Nephron (organoid): ENCODE measurements at regions not wholly inside any gene's neighbourhood (a gene's known extent, or its start where the extent isn't known, plus 50 kb on each side); places are given as distances from the start of the nearest gene placed in this dataset.

ENCODE experiments used
- H3K27ac Mint-ChIP-seq, 3 experiments: 2 replicates each; pipeline ENCODE4 v1.8.0; 2020; ENCODE audit warnings: mixed read lengths in 3 of 3, mild to moderate bottlenecking in 2 of 3, moderate library complexity in 1 of 3
- H3K27me3 Mint-ChIP-seq: 2 replicates; pipeline ENCODE4 v1.8.0; 2021; ENCODE audit warnings: low read depth, mild to moderate bottlenecking, moderate library complexity, mixed read lengths
- H3K36me3 Mint-ChIP-seq: 2 replicates; pipeline ENCODE4 v1.8.0; 2020; ENCODE audit warnings: low read depth, mixed read lengths
- H3K4me1 Mint-ChIP-seq: 2 replicates; pipeline ENCODE4 v1.8.0; 2020; ENCODE audit warnings: mixed read lengths
- H3K4me3 Mint-ChIP-seq, 3 experiments: 2 replicates each; pipeline ENCODE4 v1.8.0; 2020; ENCODE audit warnings: mild to moderate bottlenecking in 3 of 3, mixed read lengths in 3 of 3, moderate library complexity in 2 of 3
- H3K9me3 Mint-ChIP-seq: 2 replicates; pipeline ENCODE4 v1.8.0; 2020; ENCODE audit warnings: mixed read lengths
- CTCF ChIP-seq, 3 experiments: fragments of 200-600 bp; sonication (generic); IDR thresholded peaks; one replicate each; pipeline ENCODE4 v1.5.0; 2021; ENCODE audit warnings: antibody characterized with exemption in 3 of 3; ENCODE audit not compliant: unreplicated experiment in 3 of 3

- Mint-ChIP-seq H3K9me3 (peaks cover 42% of the 10 kb centered on the region), H3K36me3 (peaks cover 10% of the 10 kb centered on the region), H3K4me3 (no peak overlapping the region), H3K27ac (no peak overlapping the region), H3K27me3 (no peaks in the 10 kb centered on the region), H3K4me1 (no peaks in the 10 kb centered on the region)
- TF ChIP-seq CTCF (IDR thresholded peaks at IDR 0.05; ENCODE audit: unreplicated experiment in 3 of 3): no peak
Observed at GRCh38 chr3:110670407-110670806, 401.2 kb upstream of the NECTIN3 start.

GRCh38 chr3:110677506-110677905, 394.1 kb upstream of the NECTIN3 start:
- TF ChIP-seq CTCF (IDR thresholded peaks at IDR 0.05; ENCODE audit: unreplicated experiment in 3 of 3): no peak
- no peaks in the 10 kb centered on the region for H3K27me3 Mint-ChIP-seq
- H3K4me1 Mint-ChIP-seq: no peaks in the 10 kb centered on the region
- no peak overlapping the region for H3K4me3 Mint-ChIP-seq
- peaks cover 24% of the 10 kb centered on the region for H3K9me3 Mint-ChIP-seq
- no peaks in the 10 kb centered on the region for H3K36me3 Mint-ChIP-seq
- H3K27ac Mint-ChIP-seq: no peak overlapping the region

- H3K36me3 Mint-ChIP-seq: no peaks in the 10 kb centered on the region
- no peak overlapping the region for H3K4me3 Mint-ChIP-seq
- no peak for TF ChIP-seq CTCF (IDR thresholded peaks at IDR 0.05; ENCODE audit: unreplicated experiment in 3 of 3)
- H3K27ac Mint-ChIP-seq: no peak overlapping the region
- H3K4me1 Mint-ChIP-seq: no peaks in the 10 kb centered on the region
- H3K27me3 Mint-ChIP-seq: no peaks in the 10 kb centered on the region
- peaks cover 12% of the 10 kb centered on the region for H3K9me3 Mint-ChIP-seq
Observed at GRCh38 chr3:110679285-110679684, 392.3 kb upstream of the NECTIN3 start.

GRCh38 chr3:110680450-110680849, 391.2 kb upstream of the NECTIN3 start:
- Mint-ChIP-seq H3K9me3 (peaks cover 5% of the 10 kb centered on the region), H3K27ac (no peak overlapping the region), H3K4me3 (no peak overlapping the region), H3K4me1 (no peaks in the 10 kb centered on the region), H3K27me3 (no peaks in the 10 kb centered on the region), H3K36me3 (no peaks in the 10 kb centered on the region)
- TF ChIP-seq CTCF (IDR thresholded peaks at IDR 0.05; ENCODE audit: unreplicated experiment in 3 of 3): no peak

- Mint-ChIP-seq H3K9me3 (no peaks in the 10 kb centered on the region), H3K27ac (no peak overlapping the region), H3K36me3 (no peaks in the 10 kb centered on the region), H3K4me1 (no peaks in the 10 kb centered on the region), H3K27me3 (no peaks in the 10 kb centered on the region), H3K4me3 (no peak overlapping the region)
- TF ChIP-seq CTCF (IDR thresholded peaks at IDR 0.05; ENCODE audit: unreplicated experiment in 3 of 3): no peak
Observed at GRCh38 chr3:110684466-110684865, 387.1 kb upstream of the NECTIN3 start.

- Mint-ChIP-seq H3K27ac (no peak overlapping the region), H3K36me3 (no peaks in the 10 kb centered on the region), H3K27me3 (no peaks in the 10 kb centered on the region), H3K4me1 (no peaks in the 10 kb centered on the region), H3K9me3 (no peaks in the 10 kb centered on the region), H3K4me3 (no peak overlapping the region)
- TF ChIP-seq CTCF (IDR thresholded peaks at IDR 0.05; ENCODE audit: unreplicated experiment in 3 of 3): no peak
Observed at GRCh38 chr3:110685630-110686029, 386.0 kb upstream of the NECTIN3 start.
